Uterus (tissue), 2 donors: ENCODE measurements at regions not wholly inside any gene's neighbourhood (a gene's known extent, or its start where the extent isn't known, plus 50 kb on each side); places are given as distances from the start of the nearest gene placed in this dataset.

ENCODE experiments used
- POLR2A ChIP-seq, 2 donors: fragments of 450-650 bp; IDR thresholded peaks; one replicate each; pipeline ENCODE4 v1.6.1; 2016; ENCODE audit warnings: antibody characterized with exemption in 2 of 2, mild to moderate bottlenecking in 1 of 2, moderate library complexity in 1 of 2
- TF ChIP-seq, protein P1 (sequence below), 4 experiments: fragments of 200-600 bp in 2 of 4; fragments of 450-650 bp in 2 of 4; sonication (generic) in 2 of 4; IDR thresholded peaks; one replicate each; pipeline ENCODE4 v1.5.1; 2016 to 2019; ENCODE audit warnings: antibody characterized with exemption in 4 of 4, mild to moderate bottlenecking in 2 of 4, moderate library complexity in 1 of 4

DNA sequence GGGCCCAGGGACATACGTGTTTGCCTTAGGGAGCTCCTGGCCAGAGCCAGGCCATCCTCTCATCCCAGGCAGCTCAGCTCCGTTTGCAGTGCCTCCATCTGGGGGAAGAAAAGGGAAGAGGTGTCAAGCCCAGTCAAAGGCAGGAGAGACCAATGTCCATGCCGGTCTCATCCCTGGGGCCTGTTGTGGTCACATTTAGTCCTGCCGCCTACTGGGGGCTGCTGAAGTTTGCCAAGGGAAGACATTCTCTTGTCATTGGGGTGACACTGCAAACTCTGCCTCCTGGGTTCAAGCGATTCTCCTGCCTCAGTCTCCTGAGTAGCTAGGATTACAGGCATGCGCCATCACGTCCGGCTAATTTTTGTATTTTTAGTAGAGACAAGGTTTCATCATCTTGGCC, 195.2 kb downstream of the UQCRFS1 start:
- no peak for TF ChIP-seq POLR2A (IDR thresholded peaks at IDR 0.05)
- TF ChIP-seq, protein P1, sequence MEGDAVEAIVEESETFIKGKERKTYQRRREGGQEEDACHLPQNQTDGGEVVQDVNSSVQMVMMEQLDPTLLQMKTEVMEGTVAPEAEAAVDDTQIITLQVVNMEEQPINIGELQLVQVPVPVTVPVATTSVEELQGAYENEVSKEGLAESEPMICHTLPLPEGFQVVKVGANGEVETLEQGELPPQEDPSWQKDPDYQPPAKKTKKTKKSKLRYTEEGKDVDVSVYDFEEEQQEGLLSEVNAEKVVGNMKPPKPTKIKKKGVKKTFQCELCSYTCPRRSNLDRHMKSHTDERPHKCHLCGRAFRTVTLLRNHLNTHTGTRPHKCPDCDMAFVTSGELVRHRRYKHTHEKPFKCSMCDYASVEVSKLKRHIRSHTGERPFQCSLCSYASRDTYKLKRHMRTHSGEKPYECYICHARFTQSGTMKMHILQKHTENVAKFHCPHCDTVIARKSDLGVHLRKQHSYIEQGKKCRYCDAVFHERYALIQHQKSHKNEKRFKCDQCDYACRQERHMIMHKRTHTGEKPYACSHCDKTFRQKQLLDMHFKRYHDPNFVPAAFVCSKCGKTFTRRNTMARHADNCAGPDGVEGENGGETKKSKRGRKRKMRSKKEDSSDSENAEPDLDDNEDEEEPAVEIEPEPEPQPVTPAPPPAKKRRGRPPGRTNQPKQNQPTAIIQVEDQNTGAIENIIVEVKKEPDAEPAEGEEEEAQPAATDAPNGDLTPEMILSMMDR (IDR thresholded peaks at IDR 0.05), result no peak
